Kidney capillary endothelial cell (primary cell): ENCODE measurements at regions not wholly inside any gene's neighbourhood (a gene's known extent, or its start where the extent isn't known, plus 50 kb on each side); places are given as distances from the start of the nearest gene placed in this dataset.

Experiments
- DNase-seq: peaks from one replicate; pipeline ENCODE4 v3.0.0-alpha.2; 2018; ENCODE audit warnings: low spot score

DNA sequence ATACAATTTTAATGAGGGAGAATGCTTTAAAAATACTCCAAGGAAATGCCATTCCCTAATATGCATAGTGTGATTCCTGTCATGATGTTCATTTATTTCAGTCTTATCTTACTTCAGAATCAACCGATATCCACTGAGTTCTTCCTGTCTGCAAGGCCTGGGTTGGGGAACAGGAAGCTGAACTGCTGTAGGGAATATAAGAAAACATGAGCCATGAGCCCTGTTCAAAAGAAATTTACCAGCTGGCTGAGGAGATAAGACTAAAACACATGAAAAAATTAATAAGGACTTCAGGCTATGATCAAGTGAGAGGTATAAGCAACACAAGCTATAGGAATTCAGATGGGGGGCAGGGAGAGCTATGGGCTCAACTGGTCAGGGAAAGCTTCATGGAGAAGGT is 184.7 kb downstream of the PLPP4 start:
- peak; percentile 3 for DNase-seq

DNA sequence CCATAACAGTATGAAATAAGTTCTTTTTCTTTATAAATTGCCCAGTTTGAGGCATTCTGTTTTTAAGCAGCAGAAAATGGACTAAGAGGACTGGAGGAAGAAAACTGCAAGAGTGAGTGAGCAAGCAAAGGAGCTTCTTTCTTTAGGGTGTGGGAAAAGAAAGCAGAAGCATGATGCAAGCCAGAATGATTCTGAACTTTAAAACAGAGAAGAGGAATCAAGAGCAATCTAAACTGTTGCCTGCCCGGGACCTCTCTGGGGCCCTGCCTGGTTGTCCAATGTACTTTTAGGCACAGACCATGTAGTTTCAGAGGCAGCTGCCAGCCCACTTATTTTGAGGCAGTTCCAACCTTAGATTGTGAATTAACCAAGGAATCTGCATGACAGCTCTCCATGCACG is 186.3 kb downstream of the PLPP4 start:
- no peak for DNase-seq

DNA sequence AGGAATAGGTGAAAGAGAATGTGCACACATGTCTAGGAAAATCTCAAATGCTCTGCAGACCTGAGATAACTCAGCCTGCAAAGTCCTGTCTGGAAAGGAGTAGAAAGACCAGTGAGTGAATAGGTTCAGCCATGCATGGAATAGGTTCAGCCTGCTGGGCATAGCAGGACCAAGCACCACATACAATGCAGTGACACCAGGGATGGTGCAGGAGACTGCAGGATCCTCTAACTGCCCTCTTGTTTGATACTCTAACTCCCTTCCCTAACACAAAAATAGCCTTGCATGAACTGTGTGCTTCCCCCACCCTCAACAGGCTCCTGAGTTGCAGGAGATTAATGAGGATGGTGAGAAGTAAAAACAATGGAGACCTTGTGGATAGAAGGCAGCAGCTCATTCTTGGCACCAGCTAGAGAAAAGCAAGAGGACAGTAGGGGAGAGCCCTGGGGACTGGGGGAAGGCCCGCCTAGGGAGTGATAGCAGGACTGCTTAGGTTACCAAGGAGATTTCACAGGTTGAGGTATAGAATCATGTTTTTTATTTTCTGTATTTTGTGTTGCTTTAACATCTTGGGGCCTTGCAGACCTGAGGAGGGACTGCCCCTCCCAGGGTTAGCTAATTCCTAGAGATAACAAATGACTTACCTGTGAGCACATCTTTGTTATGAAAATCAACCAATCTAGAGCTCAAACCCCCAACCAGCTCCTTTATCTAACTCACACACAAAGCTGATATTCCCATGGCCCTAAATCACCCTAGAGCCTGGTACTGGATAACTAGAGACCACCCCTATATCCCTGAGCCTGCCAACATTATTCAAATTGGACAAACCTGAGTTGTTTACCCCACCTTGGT is 187.8 kb downstream of the PLPP4 start:
- DNase-seq = no peak

DNA sequence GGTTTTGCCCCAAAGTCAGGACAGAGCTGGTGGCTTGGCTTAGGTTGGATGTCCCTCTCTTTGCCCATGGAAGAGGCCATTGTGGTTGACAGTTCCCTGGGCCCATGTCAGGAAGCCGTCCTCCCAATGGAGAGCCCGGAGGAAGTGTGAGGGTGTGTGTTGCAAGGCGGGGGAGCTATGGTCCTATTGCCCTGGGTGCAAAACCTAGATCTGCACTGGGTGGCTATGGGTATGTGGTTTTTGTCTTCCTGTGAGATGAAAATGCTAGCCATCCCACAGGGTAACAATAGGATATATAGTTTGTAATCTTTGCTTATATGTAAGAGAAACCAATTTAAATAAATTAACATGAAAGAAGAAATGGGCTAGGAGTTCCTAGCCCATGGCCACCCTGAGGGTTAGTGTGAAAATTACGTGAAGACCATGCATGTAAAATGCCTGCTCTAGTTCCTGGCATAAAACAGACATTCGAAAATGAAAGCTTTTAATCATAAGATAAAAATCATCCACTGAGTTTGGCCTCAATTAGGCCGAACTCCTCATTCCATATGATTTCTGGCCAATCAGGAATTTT is 189.2 kb downstream of the PLPP4 start:
- no peak for DNase-seq

DNA sequence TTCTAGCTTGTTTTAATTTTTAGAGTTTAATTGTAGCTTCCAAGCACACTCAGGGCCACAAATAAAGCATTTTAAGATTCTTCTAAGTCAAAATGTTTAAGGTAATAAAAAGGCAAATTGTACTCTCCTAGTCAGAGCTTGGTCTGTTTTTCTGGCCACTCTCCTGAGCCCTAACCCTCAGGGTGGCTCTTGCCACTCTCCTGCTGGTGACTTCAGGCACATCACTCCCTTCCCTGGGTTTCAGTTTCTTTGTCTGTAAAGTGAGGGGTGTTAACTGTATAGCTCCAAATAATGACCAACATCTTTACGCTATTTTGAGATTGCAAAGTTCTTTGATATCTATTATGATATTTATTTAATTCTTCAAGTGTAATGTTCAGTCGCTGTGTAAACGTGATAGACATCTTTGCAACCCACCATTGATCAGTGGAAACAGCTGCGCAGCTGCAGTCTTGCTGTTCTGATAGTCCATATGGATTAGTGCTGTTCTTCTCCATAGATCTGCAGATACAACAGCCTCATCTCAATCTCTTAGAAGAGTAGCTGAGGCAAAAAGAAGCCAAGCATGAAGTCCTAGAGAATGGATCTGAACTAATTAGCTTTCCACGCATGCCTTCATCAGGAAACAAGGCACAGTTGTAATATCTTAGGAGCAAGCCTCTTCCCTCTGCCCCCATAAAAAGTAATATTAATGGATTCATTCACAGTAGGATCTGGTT is 189.9 kb downstream of the PLPP4 start:
- DNase-seq = no peak

DNA sequence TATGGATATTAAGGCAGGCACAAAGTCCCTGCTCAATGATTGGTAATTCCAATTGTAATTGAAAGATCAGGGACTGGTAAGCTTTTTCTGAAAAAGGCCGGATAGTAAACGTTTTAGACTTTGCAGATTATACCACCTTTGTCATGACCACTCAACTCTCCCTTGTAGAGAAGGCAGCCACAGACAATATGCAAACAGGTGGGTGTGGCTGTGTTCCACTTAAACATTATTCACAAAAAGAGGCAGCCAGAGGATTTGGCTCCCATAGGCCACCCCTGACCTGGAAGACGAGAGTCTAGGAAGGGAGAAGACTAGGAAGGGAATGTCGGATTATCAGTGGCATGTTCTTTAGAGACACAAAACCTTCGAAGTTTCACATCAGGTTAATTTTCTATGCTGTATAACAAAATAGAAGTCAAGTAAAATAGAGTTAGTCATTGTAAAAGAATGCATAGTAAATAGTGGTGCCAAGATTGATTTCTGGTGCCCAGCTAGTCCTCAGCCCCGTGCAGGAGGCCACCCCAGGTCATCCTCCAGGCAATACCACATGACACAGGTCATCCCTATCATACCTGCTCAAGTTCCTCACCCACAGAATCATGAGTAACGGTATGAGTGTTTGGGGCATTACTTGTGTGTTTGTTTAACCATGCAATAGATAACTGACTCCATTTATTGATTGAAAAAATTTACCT is 193.8 kb downstream of the PLPP4 start:
- no peak for DNase-seq

DNA sequence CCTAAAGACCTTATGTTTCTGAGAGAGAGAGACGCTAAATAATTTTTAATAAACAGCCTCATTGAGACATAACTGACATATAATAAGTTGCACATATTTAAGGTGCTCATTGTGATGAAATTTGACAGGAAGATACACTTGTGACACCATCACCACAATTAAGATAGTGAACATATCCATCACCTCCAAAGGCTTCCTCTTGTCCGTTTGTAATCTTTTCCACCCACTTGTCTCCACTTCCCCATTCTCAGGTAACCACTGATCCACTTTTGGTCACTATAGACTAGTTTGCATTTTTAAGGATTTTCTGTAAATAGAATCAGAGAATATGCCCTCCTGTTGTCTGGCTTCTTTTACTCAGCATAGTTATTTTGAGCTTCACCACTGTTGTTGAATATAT is 195.1 kb upstream of the WDR11 start:
- no peak for DNase-seq

DNA sequence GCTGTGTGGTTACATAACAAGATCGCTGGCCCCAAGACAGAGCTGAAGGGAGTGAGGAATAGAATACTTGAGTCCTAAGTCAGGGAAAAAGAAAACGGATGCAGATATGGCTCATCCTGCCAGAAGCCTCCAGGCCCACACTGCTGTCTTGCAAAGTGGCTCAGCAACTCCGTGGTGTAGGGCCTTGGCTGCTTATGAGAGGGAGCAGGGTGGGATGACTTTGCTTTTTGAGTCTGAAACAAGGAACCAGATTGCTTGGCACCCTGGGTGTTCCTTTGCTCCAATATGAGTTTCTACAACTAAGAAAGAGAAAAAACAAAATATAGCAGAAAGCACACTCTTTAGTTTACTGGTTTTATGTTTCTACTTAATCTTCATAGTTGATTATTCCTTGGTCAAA is 193.8 kb upstream of the WDR11 start:
- no peak for DNase-seq

DNA sequence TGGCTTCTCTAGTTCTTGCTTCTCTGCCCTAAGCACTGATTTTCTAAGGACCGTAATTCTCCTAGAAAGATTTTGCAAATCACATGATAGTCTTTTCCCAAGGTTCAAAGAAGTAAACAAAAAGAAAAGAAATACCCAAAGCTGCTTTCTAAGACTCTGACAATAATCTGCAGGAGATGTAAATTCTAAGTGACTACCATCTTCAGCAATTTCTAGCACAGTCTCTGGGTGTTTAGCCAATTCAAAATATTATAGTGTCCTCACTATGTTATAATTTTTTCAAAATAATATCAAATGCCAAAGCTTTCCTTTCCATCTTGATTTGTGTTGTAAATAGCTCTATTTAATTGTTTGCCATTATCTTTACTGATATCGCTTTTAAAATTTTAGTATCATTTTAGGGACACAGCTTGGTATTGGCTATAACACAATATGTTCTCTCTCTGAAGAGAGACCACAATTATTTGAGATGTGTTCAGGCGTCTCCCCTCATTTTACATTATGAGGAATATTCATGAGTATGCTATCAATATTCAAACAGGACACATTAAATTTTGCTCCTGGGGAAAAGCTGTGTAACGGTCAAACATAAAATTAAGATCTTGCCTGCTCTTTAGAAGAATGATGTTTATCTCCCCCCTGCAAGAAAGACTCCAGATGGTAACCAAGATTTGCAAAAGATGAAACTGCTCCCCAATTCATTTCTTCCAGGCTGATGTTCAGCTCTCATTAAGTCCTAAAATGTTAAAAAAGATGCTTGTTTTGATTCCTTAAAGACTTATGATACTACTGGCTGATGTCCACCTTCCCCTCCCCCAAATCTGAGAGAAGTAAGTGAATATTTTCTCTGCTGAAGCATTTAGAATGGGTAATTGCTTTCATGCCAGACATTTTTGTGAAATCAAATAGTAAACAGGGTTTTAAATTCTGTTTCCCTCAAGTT is 191.9 kb upstream of the WDR11 start:
- DNase-seq = no peak

DNA sequence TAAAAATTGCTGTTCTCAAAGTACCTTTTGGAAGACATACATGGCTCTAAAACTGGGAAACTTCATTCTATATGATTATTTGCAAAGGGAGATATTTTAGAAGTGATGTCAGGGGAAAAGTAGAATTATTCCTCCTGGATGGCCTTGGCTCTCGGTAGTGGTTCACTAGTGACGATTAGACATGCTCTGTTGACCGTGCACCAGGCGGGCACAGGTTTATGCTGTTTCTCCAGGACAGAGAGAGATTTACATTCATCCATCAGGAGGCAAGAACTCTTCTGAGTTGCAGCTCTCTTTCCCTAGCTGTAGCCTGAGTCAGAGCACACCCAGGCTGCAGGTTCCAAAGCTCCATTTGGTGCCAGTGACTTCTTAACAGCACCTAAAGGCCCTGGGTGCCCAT is 184.9 kb upstream of the WDR11 start:
- no peak for DNase-seq

DNA sequence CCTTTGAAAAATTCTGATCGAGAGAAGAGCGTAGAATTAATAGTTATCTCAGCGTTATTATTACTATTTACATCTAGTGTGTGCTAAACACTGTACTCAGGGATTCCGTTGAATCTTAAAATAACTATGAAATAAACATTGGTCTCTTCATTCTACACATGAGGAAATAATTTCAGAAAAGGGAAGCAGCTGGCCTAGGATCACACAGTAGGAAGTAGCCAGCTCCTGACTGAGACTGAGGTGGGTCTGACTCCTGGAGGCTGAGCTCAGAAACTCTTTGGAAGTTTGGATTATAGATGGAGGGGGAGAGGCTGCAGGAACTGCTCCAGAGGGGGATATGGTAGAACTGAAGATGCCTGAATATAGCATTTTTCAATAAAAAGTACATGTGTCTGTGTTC is 183.9 kb upstream of the WDR11 start:
- no peak for DNase-seq

DNA sequence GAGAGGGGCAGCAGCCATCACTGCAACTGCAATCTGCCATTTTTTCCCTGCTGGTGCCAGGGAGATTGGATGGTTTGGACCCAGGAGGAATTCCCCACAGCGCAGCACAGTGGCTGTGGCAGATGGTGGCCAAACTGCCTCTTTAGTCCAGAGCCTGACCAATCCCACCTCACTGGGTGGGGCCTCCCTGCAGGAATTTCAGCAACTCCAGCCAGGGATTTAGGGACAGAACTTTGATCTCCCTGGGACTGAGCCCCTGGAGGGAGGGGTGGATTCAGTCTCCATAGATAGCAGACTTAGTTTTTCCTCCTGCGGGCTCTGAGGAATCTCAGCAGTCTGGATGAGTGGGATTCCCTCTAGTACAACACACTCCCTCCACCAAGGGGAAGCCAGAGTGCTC is 179.7 kb upstream of the WDR11 start:
- DNase-seq = no peak

DNA sequence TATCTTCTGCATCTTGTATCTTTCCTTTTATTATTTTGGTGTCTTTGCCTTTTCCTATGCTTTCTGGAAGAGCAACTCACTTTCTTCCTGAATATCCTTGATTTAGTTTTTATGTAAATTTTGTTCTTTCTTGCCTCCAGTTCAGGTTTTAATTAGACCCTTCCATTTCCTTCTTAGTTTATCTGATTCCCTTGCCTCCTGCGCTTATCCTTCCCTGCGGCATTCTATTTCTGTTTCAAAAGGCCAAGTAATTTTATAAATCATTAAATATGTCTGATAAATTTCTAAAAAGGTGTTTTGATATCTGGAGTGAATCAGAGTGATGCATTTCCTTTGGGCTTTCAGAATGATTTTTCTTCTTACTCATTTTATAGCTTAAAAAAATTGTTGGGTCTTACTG is 167.7 kb upstream of the WDR11 start:
- DNase-seq = no peak

DNA sequence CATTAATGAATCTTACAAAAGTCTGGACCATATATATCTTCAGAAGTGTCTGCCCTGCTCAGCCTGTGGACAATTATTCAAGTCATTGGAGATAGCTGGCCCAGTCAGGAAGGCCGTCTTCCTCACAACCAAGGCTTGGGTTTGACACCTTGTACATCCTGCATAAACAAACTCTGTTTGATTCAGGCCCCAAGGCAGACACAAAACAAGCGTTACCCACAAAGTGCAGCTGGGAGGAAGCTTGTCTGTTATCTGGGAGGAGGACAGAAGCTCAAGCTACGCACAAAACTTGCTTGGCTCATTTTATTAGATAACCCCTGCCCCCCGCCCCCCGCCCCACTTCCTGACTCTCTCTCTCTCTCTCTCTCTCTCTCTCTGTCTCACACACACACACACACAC is 166.9 kb upstream of the WDR11 start:
- DNase-seq = no peak

DNA sequence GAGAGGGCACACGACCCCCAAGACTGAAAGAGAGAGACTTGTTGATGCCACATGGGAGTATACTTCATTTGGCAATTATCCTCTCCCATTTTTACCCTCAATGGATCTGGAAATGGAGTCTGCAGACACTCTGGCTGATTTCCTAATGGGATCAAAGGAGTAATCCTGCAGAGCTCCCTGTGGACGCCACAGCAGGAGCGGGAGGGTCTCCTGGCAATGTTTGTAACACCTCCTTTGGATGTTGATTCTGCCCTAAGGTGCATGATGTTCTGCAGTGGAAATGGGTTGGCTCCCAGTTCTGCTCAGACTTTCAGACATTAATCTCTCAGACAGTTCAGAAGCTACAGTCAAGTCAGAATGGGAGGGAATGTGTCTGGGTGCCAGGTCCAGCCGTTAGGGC is 166.0 kb upstream of the WDR11 start:
- DNase-seq = no peak

DNA sequence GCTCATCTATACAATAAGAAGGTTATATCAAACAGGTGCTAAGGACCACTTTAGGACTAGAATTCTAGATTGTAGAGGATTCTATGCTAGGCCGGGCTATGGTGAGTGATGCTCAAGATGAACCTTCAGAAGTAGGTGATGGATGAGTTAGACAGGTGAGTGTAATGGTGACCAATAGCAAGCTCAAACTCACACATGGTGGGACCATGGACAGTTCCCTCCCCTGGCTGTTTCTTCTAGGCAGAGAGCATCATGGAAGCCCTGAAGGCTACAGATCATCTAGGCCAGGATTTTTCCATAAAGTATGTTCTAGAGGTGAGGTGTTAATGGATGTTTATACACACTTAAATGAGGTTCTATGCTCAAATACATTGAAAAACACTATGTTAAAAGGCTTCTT is 162.2 kb upstream of the WDR11 start:
- DNase-seq = no peak

DNA sequence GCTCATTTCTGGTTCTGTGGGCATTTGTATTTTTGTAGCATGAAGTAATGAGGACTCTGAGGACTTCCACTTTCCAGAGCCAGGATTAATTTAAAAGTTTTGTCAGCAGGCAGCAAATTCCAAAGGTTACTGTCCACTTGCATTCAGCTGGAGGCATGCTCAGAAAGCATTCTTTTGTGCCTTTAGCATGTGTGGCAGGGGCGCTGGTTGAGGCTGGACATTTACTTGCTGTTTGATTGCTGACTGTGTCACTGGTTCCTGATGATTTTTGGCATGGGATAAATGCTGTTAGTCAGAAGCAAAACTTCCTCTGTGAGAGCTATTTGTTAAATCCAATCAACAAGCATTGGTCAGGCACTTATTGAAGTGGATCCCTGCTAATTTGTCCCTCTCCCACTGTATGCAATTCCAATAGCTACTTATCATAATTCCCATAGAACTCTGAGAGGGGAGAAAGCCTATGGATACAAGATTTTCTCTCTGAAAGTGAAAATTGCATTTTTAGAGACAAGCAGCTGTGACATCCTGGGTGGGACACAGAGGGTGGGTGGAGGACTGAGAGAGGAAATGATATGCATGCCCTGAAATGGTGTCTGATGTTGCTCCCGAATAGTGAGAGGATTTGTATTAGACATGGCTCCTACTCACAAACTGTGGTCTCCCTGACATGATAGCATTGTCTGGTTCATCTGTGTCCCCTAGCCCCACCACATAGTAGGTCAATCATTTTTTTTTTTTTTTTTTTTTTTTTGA is 161.2 kb upstream of the WDR11 start:
- no peak for DNase-seq

DNA sequence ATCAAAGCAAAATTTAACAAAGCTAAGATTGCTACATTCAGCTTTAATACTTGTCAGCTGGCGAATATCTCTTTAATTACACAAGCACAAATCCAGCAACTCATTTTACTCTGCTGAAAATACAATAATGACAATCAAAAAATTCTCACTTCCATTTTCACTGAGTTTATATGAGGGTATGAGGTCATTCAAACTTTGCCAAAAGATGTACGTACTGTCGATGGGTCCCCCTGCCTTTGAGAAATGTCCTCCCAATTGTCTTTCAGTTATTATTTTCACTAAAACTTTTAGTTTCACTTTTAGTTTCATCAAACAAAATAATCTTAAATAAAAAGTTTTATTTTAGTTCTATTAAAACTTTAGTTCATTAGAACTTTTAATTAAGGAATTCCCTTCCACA is 159.5 kb upstream of the WDR11 start:
- no peak for DNase-seq

DNA sequence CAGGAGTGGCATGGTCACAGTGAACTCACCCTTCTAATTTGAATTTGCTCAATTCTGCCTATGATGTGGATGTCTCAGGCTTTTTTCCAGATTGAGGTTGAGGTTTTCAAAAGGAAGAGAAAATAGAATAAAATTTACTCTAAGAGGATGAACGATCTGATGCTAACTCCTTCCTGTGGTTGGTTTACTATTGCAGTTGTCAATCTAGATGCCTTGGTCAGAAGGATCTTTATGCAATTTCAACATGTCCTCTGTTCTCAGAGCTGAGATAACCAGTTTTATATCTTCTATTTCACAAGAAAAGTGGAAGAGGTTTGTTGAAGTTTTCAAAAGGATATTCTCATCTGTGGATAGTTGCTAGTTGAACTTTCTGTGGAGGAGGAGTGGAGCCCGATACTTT is 150.7 kb upstream of the WDR11 start:
- DNase-seq = no peak

DNA sequence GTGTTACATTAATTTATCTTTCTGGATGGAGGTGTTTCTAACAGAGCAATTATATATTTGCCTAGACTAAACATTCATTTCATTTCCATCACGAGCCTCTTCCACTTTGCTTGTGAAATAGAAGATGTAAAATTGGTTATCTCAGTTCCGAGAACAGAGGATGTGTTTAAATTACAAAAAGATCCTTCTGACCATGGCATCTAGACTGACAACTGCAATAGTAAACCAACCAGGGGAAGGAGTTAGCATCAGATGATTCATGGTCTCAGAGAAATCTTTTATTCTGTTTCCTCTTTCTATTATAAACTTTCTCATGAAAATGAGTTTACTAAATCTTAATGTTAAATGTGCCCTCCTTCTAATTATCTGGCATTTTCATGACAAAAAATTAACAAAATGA is 149.8 kb upstream of the WDR11 start:
- DNase-seq = no peak

DNA sequence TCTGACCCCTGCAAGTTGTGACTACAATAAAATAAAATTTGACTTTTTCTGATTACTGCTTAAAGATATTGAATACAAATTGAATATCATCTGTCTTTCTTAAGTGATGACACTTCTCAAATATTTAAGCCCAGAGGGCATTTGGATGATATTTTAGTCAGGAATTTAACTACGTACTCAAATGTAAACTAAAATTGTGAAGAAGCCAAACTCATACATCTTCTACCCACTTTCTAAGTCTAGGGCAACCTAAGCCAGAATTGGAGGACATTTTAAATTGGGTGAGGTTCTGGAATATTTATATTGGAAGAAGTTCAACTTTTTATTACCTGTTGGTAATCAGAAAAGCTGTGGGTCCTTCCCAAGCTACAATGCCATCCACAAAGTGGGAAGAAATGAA is 149.1 kb upstream of the WDR11 start:
- DNase-seq = no peak
